DMS53 treated with DMSO at 0.1 percent for 48 hours (cell line): ENCODE measurements at regions not wholly inside any gene's neighbourhood (a gene's known extent, or its start where the extent isn't known, plus 50 kb on each side); places are given as distances from the start of the nearest gene placed in this dataset.
A peak's percentile ranks its signal among the peaks of the same experiment; 100 is the strongest.

ENCODE experiments used
- DNase-seq: peaks from one replicate; lab custom pipeline; 2025; ENCODE audit not compliant: unreplicated experiment; lab: John Stamatoyannopoulos, UW

GRCh38 chr2:133666621-133667020 is 98.4 kb upstream of the NCKAP5 start:
- no peak for DNase-seq

GRCh38 chr2:133667085-133667484 is 98.8 kb upstream of the NCKAP5 start:
- no peak for DNase-seq

- no peak for DNase-seq
Measured at GRCh38 chr2:133667968-133668367, 99.7 kb upstream of the NCKAP5 start.

GRCh38 chr2:133668547-133668946 is 100.3 kb upstream of the NCKAP5 start:
- no peak for DNase-seq

GRCh38 chr2:133673305-133673905 is 105.1 kb upstream of the NCKAP5 start:
- no peak for DNase-seq

DNA sequence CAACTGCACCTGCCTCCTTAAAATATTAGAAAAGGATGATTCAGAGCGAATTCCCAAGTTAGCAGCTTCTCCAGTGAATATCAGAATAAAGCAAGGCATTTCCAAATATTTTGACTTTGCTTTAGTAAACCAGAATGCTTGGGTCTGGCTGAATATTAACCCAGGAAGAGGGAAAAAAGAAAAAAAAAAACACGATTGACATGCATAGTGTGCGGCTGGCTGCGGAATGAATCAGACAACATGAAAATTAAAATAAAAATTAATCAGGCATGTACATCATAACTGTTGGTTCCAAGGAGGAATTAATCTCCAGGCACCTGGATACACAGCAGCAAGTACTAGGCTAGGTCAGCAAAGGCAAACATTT is 105.8 kb upstream of the NCKAP5 start:
- DNase-seq, result no peak

DNA sequence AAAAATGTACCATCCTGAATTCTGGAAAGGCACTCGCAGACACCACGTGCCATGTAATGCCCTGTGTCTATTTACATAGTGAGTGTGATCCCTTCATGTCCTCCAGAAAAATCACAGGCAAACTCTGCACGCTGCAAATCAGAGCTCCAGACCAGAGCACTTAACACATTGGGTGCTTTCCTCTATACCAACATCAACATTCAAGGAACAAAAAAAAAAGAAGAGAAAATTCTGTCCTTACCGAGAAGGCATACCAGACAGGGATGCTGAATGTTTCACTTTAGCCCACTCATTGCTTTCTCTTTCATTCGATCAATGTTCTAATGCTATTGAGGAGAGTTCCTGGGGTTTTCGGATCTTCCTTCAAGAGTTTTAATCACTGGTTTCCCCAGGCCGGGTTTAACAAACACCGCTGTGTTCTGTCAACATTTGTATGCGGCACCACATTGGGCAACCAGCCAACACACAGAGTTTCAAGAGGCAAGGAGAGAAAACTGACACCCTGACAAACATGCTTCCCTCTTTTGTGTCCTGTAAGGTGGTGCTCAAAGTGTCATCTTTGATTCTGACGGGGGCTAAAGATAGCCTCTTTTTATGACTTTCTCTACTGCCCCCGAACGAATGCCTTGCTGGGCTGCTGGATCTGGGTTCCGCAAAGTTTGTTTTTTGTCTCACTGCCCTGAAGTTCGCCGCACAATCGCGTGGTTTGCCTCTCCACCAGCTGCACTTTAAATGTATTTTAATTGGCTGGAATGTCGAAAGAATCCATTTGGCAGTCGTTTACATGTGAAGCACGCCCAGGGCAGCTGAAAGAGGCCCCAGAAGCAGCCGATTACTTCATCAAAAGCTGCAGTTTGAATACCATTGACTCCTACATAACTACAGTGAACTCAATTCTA is 106.4 kb upstream of the NCKAP5 start:
- peak; percentile 46 for DNase-seq

DNA sequence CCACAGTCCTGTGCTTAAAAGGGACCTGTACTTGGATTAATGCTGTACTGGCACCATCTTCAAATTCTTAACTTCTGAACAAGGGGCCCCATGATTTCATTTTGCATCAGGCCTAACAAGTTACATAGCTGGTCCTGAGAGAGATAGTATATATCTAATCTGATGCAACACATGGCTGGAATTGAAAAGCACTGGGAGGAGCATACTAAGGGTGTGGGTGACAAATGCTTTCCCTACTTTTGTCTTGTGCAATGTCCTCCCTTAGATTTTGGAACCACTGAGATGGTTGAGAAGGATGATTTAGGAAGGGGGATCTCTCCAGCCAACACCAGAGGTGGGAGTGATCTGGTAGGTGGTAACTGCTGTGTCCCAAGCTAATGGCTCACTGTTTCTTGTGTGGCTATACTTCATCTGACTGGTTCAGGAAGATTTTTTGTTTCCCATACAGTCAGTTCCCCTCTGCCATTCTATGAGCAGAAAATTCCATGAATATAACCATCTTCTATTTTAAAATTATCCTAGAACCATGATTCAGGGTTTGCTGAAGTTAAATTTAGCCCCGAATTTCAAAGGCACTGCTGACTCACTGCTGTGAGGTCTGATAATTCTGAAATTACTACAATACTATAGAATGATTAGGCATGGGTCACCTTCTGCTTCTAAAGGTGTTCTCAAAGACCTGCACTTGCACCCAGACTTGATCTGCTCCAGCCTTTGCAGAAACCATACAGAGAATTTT is 108.3 kb upstream of the NCKAP5 start:
- no peak for DNase-seq

GRCh38 chr2:133680343-133681049 is 112.2 kb upstream of the NCKAP5 start:
- DNase-seq, result no peak

DNA sequence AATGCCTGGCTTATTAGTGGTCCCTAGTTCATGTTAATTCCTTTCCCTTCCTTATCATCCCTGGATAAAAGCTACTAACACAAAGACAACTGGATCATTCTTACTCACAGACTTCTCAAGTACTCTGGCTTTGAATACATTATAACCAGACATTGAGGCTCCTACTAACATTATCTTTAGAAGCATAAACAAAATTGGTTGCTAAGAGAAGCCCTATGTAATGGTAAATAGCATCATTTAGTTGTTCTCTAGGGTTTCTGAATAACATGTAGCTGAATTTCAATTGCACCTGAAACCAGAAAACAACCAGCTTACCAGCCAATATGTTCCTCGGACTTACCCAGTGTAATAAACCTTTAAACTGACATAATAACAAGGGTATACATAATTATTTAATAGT is 114.1 kb upstream of the NCKAP5 start:
- no peak for DNase-seq

GRCh38 chr2:133682906-133683305 is 114.6 kb upstream of the NCKAP5 start:
- DNase-seq, result no peak

- no peak for DNase-seq
Measured at GRCh38 chr2:133685636-133686215, 117.5 kb upstream of the NCKAP5 start.

DNA sequence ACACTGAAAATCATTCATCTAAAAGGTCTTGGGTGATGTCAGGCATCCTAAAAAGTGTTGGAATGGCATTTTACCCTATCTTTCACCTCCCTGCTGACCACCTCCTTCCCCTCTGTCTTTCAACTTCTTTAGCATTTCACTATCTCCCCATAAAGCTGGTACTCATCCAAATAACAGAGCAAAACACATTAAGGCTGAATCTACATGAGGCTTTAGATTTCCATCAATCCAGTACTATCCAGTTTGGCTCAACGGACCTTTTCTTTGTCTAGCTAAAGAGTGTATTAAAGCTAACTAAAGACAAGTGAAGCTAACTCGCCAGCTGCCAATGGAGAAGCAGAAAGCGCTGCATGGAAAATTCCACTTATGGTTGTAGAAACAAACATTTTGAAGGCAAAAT is 122.5 kb upstream of the NCKAP5 start:
- no peak for DNase-seq

DNA sequence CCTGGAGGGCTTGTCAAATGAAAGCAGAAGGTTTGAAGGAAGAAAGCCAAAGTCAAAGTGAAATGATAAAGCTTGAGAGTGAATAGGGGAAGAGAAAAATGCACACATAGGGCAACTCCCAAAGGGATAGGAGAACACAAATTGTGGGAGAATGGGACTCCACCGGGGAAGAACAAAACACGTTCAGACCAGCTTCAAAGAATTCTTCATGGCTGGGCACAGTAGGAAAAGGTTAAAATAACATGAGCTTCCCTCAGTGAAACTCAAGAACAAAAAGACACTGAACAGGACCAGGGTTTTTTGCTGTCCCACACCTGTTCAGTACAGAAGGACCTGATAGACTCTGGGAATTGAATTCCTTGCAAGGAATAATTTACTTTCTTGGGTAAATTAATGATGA is 123.1 kb upstream of the NCKAP5 start:
- no peak for DNase-seq

DNA sequence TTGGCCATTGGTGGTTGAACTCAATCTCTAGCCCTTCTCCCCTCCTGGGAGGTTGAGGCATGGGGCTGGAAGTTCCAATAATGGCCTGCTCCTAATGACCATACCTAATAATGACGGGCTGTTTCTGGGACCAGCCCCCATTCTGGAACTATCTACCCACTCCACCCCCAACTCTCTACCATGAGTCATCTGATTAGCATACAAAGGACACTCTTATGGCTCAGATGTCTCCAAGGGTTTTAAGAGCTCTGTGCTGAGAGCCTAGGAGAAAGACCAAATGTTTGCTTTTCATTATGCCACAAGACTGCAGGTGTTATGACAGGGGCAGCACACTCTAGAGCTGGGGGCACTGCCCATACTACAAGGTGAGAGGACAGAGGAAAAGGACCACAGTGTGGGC is 137.0 kb upstream of the NCKAP5 start:
- DNase-seq, result peak; percentile 0

GRCh38 chr2:133710613-133711012 is 142.3 kb upstream of the NCKAP5 start:
- DNase-seq, result no peak

GRCh38 chr2:133711201-133711600 is 142.9 kb upstream of the NCKAP5 start:
- DNase-seq, result no peak

GRCh38 chr2:133711806-133712205 is 143.5 kb upstream of the NCKAP5 start:
- DNase-seq, result no peak

- no peak for DNase-seq
Measured at GRCh38 chr2:133712369-133712768, 144.1 kb upstream of the NCKAP5 start.

DNA sequence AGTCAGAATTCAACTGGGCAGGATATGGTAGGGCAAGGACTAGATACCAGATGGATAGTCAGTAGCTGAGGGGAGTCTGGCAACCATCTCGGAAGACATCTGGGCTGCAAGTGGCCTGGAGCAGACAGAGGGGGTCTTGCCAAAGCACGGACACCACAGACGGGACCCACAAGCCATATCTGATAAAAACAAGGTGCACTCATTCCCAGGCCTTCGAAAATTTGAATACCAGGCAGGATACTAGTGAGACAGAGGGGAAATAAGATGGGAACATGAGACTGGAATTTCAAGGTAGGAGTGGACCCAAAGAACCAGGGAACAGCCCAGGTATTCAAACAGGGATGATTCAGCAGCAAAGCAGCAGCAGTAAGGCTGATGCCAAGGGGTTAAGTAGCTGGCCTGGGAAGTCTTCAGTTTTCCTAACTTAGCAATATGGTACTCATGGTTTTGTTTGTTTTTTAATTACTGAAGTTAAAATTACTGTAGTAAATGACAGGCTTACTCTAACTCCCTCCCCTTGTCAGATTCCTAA is 144.9 kb upstream of the NCKAP5 start:
- DNase-seq, result no peak

GRCh38 chr2:133716166-133716565 is 147.9 kb upstream of the NCKAP5 start:
- DNase-seq, result no peak
